ENCODE measurements at regions not wholly inside any gene's neighbourhood (a gene's known extent, or its start where the extent isn't known, plus 50 kb on each side); places are given as distances from the start of the nearest gene placed in this dataset.

DNA sequence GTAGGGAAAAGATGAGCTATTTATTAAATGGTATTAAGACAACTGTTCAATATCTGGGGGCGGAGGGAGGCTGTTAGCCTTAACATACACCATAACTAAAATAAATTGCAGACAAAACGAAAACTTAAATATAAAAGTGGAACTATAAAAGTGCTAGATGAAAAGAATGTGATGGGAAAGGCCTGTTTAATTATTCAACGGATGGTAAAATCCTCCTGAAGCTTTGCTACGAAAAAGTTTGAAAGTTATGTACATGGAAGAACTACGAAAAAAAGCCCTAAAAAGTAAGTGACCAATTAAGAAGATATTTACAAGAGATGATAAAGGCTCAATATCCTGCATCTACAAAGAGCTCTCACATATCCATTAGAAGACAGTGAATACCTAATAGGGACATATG is 197.8 kb upstream of the IER5L start:
- H2BK15ac ChIP-seq (ENCODE audit: low read length), result no peak overlapping the region
- peaks cover 0 to 3% (median under 1%) of the 10 kb centered on the region in 4 experiments; a peak in 2 of 7 replicates for H3K4me1 ChIP-seq (replicated peaks in 1 of 4; ENCODE audit: control insufficient read depth in 3 of 4, insufficient read depth in 4 of 4, low read length in 3 of 4)
- no peak overlapping the region for H3K56ac ChIP-seq (replicated peaks; ENCODE audit: insufficient read length, low read depth, low read length)
- H2BK20ac ChIP-seq (ENCODE audit: low read length), result no peak overlapping the region
- H3K4ac ChIP-seq (replicated peaks; ENCODE audit: insufficient read length, low read depth, low read length), result no peak overlapping the region
- no peak overlapping the region for H2AFZ ChIP-seq (ENCODE audit: low read length)
- H2BK5ac ChIP-seq (ENCODE audit: low read depth, low read length), result no peak overlapping the region
- no peaks in the 10 kb centered on the region for H3K9me3 ChIP-seq (ENCODE audit: insufficient read depth in 2 of 2, low read depth in 1 of 2, low read length in 1 of 2)
- no peak overlapping the region for H3K4me3 ChIP-seq (ENCODE audit: extremely low read depth in 1 of 4, insufficient read depth in 2 of 4, low read depth in 3 of 4, low read length in 4 of 4)
- H3K23ac ChIP-seq (ENCODE audit: insufficient read length), result no peak overlapping the region
- POLR2A ChIA-PET (ENCODE audit: partially characterized antibody), result no interaction called here
- H3K14ac ChIP-seq (ENCODE audit: insufficient read length), result no peak overlapping the region
- no peak overlapping the region for H2BK120ac ChIP-seq (replicated peaks; ENCODE audit: low read depth, low read length)
- no peaks in the 10 kb centered on the region for H3K36me3 ChIP-seq (ENCODE audit: control insufficient read depth in 2 of 4, insufficient read depth in 4 of 4, low read length in 3 of 4)
- no peaks in the 10 kb centered on the region for H4K20me1 ChIP-seq (replicated peaks in 1 of 2; ENCODE audit: control insufficient read depth in 1 of 2, insufficient read depth in 2 of 2, low read length in 2 of 2)
- no peaks in the 10 kb centered on the region for H3K79me2 ChIP-seq (ENCODE audit: control insufficient read depth in 1 of 2, insufficient read depth in 2 of 2, low read length in 2 of 2)
- H4K8ac ChIP-seq (ENCODE audit: extremely low read depth, insufficient read depth, low read length), result no peak overlapping the region
- DNase-seq (ENCODE audit: low read depth in 1 of 2, low spot score in 2 of 2) (no peak), FAIRE-seq (no peak)
- no peak overlapping the region for H3K4me2 ChIP-seq (ENCODE audit: insufficient read depth in 1 of 2, low read depth in 2 of 2, low read length in 2 of 2)
- H3K9ac ChIP-seq (replicated peaks in 1 of 4; ENCODE audit: extremely low read depth in 1 of 4, low read depth in 3 of 4, low read length in 3 of 4), result no peak overlapping the region
- 86% methylated on average over 5 of the region's 5 CpGs; no CpG with 5 or more reads in 1 of the 2 experiments for WGBS, 2 experiments (ENCODE audit: extremely low coverage in 1 of 2, insufficient coverage in 1 of 2, insufficient read length in 1 of 2, insufficient replicate concordance in 2 of 2, low coverage in 1 of 2, low lambda C conversion rate in 2 of 2, missing lambda C conversion rate in 1 of 2)
- H3K18ac ChIP-seq (ENCODE audit: extremely low read depth, low read length), result no peak overlapping the region
- H3K27ac ChIP-seq (ENCODE audit: low read depth, low read length), result no peak overlapping the region
- no peaks in the 10 kb centered on the region for H3K23me2 ChIP-seq (ENCODE audit: low read depth, low read length)
- H3K79me1 ChIP-seq (ENCODE audit: low read depth, low read length), result no peaks in the 10 kb centered on the region
- no peaks in the 10 kb centered on the region for H3K27me3 ChIP-seq (replicated peaks in 1 of 4; ENCODE audit: control insufficient read depth in 3 of 4, extremely low read depth in 1 of 4, insufficient read depth in 3 of 4, low read length in 3 of 4)
- no peak overlapping the region for H4K91ac ChIP-seq (replicated peaks; ENCODE audit: insufficient read length, low read length)
- H2AK5ac ChIP-seq (ENCODE audit: low read depth, low read length), result no peak overlapping the region
- H4K5ac ChIP-seq (ENCODE audit: insufficient read length, low read depth, low read length), result no peak overlapping the region
- H2BK12ac ChIP-seq (ENCODE audit: low read depth, low read length), result no peak overlapping the region
- CTCF ChIA-PET (ENCODE audit: partially characterized antibody), result interaction anchor here (0.7 kb wide), 1 partner anchor 327 kb away, joined by 3 read pairs; no protein-coding TSS in a partner anchor
- TF ChIP-seq CHD1 (IDR thresholded peaks at IDR 0.05; ENCODE audit: low read depth, low read length) (no peak), CEBPB (IDR thresholded peaks at IDR 0.05; ENCODE audit: low read depth, low read length) (no peak), SP4 (IDR thresholded peaks at IDR 0.05; ENCODE audit: low read length) (no peak), TAF7 (optimal IDR thresholded peaks at IDR 0.05; ENCODE audit: borderline replicate concordance, low read depth, low read length) (no peak), JUND (IDR thresholded peaks at IDR 0.05; ENCODE audit: low read length) (no peak), SAP30 (IDR thresholded peaks at IDR 0.05; ENCODE audit: insufficient read depth, insufficient replicate concordance, low read length) (no peak), GTF2F1 (IDR thresholded peaks at IDR 0.05; ENCODE audit: borderline replicate concordance, low read depth, low read length) (no peak), BCL11A (IDR thresholded peaks at IDR 0.05; ENCODE audit: low read depth in 2 of 2, low read length in 2 of 2) (no peak), TBP (IDR thresholded peaks at IDR 0.05; ENCODE audit: low read depth, low read length) (no peak), EP300 (IDR thresholded peaks at IDR 0.05; ENCODE audit: borderline replicate concordance in 1 of 2, low read depth in 2 of 2, low read length in 2 of 2) (no peak), BRCA1 (IDR thresholded peaks at IDR 0.05; ENCODE audit: low read depth, low read length) (no peak), CREB1 (IDR thresholded peaks at IDR 0.05) (no peak), NRF1 (IDR thresholded peaks at IDR 0.05; ENCODE audit: low read depth, low read length) (no peak), ASH2L (IDR thresholded peaks at IDR 0.05; ENCODE audit: low read length) (no peak)
- TF ChIP-seq, protein P1, sequence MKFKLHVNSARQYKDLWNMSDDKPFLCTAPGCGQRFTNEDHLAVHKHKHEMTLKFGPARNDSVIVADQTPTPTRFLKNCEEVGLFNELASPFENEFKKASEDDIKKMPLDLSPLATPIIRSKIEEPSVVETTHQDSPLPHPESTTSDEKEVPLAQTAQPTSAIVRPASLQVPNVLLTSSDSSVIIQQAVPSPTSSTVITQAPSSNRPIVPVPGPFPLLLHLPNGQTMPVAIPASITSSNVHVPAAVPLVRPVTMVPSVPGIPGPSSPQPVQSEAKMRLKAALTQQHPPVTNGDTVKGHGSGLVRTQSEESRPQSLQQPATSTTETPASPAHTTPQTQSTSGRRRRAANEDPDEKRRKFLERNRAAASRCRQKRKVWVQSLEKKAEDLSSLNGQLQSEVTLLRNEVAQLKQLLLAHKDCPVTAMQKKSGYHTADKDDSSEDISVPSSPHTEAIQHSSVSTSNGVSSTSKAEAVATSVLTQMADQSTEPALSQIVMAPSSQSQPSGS (IDR thresholded peaks at IDR 0.05; ENCODE audit: low read length), result no peak
